NCI-H345 (cell line): ENCODE measurements at regions not wholly inside any gene's neighbourhood (a gene's known extent, or its start where the extent isn't known, plus 50 kb on each side); places are given as distances from the start of the nearest gene placed in this dataset.
A peak's percentile ranks its signal among the peaks of the same experiment; 100 is the strongest.
"Not testable (repeated sequence)": the region's sequence is repeated elsewhere in the genome, so short reads cannot be mapped to it uniquely, and the experiment has no call there.

Experiments
- DNase-seq: peaks from one replicate; lab custom pipeline; 2025; lab: John Stamatoyannopoulos, UW

GRCh38 chr22:23437779-23438178 is 142.3 kb downstream of the IGLL1 start:
- DNase-seq, result no peak

- DNase-seq, result not testable (repeated sequence)
Measured at GRCh38 chr22:23437107-23437395, 143.0 kb downstream of the IGLL1 start.

GRCh38 chr22:23436354-23437106 is 143.6 kb downstream of the IGLL1 start:
- not testable (repeated sequence) for DNase-seq

GRCh38 chr22:23435186-23435585 is 144.9 kb downstream of the IGLL1 start:
- DNase-seq, result not testable (repeated sequence)

- DNase-seq, result not testable (repeated sequence)
Measured at GRCh38 chr22:23434198-23434830, 145.8 kb downstream of the IGLL1 start.

- DNase-seq, result peak; percentile 53
Measured at GRCh38 chr22:23433127-23434005, 146.7 kb downstream of the IGLL1 start.

GRCh38 chr22:23432719-23433118 is 147.4 kb downstream of the IGLL1 start:
- not testable (repeated sequence) for DNase-seq

GRCh38 chr22:23431337-23432072 is 148.6 kb downstream of the IGLL1 start:
- peak; percentile 84 for DNase-seq

- not testable (repeated sequence) for DNase-seq
Measured at GRCh38 chr22:23424551-23425068, 155.5 kb downstream of the IGLL1 start.

DNA sequence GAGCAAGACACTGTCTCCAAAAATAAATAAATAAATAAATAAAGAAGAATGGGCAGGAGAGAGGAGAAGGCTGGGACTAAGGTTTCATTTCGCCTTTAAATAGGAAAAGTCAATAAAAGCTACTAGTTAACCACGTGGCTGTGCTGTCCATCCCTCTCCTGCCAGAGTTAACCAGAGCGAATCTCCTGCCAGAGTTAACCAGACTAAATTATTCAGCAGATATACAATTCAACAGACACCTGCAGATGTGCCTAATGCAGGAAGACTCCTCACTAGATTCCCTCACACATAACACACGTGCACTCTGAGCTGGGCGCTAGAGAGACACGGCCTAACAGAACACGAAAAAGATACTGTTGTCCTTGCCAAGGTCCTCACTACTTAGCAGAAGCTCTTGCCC is 156.1 kb downstream of the IGLL1 start:
- no peak for DNase-seq

GRCh38 chr22:23422281-23422680 is 157.8 kb downstream of the IGLL1 start:
- DNase-seq, result not testable (repeated sequence)

- not testable (repeated sequence) for DNase-seq
Measured at GRCh38 chr22:23421300-23421699, 158.8 kb downstream of the IGLL1 start.

GRCh38 chr22:23419931-23420330 is 160.2 kb downstream of the IGLL1 start:
- no peak for DNase-seq

- no peak for DNase-seq
Measured at GRCh38 chr22:23419171-23419570, 160.9 kb downstream of the IGLL1 start.

DNA sequence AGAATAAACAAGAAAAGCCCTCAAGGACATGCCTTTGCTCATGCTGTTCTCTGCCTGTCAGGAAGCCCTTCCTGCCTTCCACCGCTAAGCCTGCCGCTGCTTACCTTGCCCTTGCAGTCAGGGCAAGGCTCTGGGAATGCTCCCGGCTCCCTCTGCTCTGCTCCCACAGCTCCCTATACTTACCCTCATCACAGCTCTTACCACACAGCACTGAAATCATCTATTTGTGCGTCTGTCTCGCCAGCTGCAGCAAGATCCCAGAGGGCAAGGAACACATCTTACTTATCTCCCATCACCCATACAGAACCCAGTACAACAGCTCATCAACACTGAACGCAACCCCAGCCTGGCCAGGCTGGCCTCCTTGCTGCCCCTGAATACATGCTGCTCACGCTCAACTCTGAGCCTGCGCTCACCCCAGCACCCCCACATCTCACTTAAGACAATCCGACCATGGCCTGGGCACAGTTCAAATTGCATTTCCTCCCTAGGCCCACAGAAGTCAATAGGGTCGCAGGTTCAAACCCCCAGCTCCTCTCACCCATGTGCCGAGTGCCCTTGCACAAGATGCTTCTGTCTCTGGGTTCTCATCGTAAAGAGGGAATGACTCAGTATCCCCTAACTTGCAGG is 161.8 kb downstream of the IGLL1 start:
- DNase-seq, result no peak

DNA sequence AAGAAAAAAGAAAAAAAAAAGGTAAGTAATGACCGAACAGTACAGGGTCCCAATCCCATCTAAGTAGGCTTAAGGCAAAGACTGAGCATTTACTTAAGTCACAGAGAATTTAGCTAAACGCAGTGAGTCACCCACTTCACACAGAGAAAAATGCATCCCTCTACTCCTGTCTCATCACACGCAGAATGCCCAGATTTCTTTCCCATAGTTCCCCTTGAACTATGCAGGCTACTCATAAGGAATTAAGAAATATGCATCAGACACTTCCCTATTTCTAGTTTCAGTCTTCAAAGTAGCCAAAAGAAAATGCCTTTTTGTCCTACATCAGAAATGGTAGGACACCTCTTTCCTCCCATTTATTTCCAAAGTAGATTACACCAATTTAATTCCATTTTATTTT is 162.8 kb downstream of the IGLL1 start:
- not testable (repeated sequence) for DNase-seq

DNA sequence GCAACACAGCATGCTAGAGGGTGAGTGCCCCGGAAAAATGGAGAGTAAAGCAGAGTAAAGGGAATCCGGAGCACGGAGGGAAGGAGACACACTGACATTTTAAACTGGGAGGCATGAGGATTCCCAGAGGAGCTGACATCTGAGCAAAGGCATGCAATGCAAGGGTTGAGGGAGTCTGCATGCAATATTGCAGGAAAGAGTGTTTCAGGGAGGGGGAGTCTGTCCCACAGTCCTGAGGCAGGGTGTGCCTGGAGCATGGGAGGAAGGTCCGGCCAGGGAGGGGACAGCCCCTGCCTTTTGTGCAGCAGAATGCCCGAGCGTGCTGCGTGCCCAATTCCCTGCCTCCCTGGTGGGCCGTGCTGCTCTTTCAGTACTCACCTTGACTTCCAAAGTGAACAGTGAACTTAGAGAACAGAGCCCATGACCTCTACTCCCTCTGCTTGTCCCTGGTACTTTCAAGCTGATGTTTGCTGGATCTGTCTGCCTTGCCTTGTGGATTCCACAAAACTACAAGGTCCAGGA is 163.9 kb downstream of the IGLL1 start:
- not testable (repeated sequence) for DNase-seq

GRCh38 chr22:23415490-23415851 is 164.6 kb downstream of the IGLL1 start:
- no peak for DNase-seq

DNA sequence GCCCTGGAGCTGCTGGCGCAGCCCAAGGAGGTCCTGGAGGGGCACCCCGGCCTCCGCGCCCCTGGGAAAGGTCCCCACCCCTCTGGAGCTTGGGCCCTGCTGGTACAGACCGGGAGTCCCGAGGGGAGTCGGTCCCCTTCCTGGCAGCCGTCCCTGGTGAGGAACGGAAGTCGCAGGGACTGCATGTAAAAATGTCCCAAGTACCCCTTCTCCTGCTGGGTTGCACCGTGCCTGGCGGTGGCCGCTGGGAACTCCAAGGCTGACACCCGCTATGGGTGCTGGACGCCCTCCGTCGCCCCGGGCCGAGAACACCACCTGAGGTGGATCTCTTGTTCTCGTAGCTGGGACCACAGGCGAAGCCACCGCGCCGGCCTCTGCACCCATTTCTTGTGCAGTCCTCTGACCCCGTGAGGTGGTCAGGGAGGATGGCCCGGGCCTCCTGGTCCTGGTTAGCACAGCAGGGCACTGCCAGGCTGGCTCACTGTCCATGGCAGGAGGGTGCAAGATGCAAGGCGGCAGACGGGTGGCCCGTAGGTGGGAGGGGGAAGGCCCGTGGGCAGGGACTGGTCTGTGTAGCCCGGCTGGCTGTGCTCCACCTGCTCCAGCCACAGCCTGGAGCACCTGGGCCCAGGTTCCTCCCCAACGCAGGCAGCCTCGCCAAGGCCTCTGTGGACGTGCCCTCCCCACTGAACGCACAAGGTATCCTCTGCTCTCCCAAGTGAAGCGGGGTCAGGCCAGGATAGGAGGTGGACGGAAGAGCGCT is 165.2 kb downstream of the IGLL1 start:
- no peak for DNase-seq

DNA sequence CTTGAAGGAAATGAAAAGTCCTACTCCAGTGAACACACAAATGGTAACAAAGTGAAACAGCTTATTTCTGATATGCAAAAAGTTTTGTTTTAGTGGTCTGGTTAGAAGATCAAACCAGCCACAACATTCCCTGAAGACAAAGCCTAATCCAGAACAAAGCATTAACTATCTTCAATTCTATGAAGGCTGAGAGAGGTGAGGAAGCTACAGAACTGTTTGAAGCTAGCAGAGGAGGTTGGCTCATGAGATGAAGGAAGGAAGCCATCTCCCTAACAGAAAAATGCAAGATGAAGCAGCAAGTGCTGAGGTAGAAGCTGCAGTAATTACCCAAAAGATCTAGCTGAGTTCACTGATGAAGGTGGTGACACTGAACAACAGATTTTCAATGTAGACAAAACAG is 168.4 kb downstream of the IGLL1 start:
- no peak for DNase-seq
